WTC11 (cell line): ENCODE measurements at regions not wholly inside any gene's neighbourhood (a gene's known extent, or its start where the extent isn't known, plus 50 kb on each side); places are given as distances from the start of the nearest gene placed in this dataset.

Experiments
- ATAC-seq: fragments of 200-7000 bp; cut with Tn5 transposase; 2 replicates; pipeline ENCODE4 v1.10.0; 2021; ENCODE audit warnings: mild to moderate bottlenecking, moderate library complexity
- CTCF ChIA-PET: fragments of 300-600 bp; sonication (Branson Sonifier 250); formaldehyde crosslinking; loops from one replicate; lab custom pipeline; 2021; ENCODE audit warnings: antibody characterized with exemption; lab: Charles Lee
- POLR2A ChIA-PET: fragments of 350-600 bp; sonication (Branson Sonifier 250); formaldehyde crosslinking; loops from one replicate; lab custom pipeline; 2021; ENCODE audit warnings: antibody characterized with exemption; lab: Charles Lee
- DNase-seq: peaks from one replicate; pipeline ENCODE4 v3.0.0; 2021; ENCODE audit warnings: low spot score
- H3K27ac Mint-ChIP-seq: 2 replicates; pipeline ENCODE4 v1.8.0; 2021; ENCODE audit warnings: mixed read lengths
- H3K27me3 Mint-ChIP-seq: 2 replicates; pipeline ENCODE4 v1.8.0; 2021; ENCODE audit warnings: low read depth, mild to moderate bottlenecking, moderate library complexity, mixed read lengths
- H3K36me3 Mint-ChIP-seq: 2 replicates; pipeline ENCODE4 v1.8.0; 2021; ENCODE audit warnings: mixed read lengths
- H3K4me1 Mint-ChIP-seq: 2 replicates; pipeline ENCODE4 v1.8.0; 2022; ENCODE audit warnings: mixed read lengths
- H3K4me3 Mint-ChIP-seq: 2 replicates; pipeline ENCODE4 v1.8.0; 2021; ENCODE audit warnings: mild to moderate bottlenecking, moderate library complexity, mixed read lengths
- H3K9me3 Mint-ChIP-seq: 2 replicates; pipeline ENCODE4 v1.8.0; 2021; ENCODE audit warnings: mixed read lengths
- ATF1 ChIP-seq: sonication (generic); formaldehyde crosslinking; IDR thresholded peaks from 2 replicates; pipeline ENCODE4 v1.8.1; 2023; ENCODE audit warnings: mild to moderate bottlenecking, moderate library complexity, missing genetic modification reagents
- CREB1 ChIP-seq: sonication (generic); formaldehyde crosslinking; IDR thresholded peaks from 2 replicates; pipeline ENCODE4 v1.8.0; 2023; ENCODE audit warnings: mild to moderate bottlenecking, missing genetic modification reagents
- CREM ChIP-seq: sonication (generic); formaldehyde crosslinking; IDR thresholded peaks from 2 replicates; pipeline ENCODE4 v1.8.1; 2022; ENCODE audit warnings: mild to moderate bottlenecking, missing genetic modification reagents, moderate library complexity
- FOXJ3 ChIP-seq: sonication (generic); formaldehyde crosslinking; IDR thresholded peaks from 2 replicates; pipeline ENCODE4 v1.9.0; 2021; ENCODE audit warnings: missing genetic modification reagents, mild to moderate bottlenecking, borderline replicate concordance
- GTF2I ChIP-seq: fragments of 250-450 bp; sonication (Bioruptor Pico); conservative IDR thresholded peaks from 2 replicates; pipeline ENCODE4 v1.4.0; 2021; ENCODE audit warnings: mild to moderate bottlenecking
- MYBL2 ChIP-seq: sonication (generic); formaldehyde crosslinking; IDR thresholded peaks from 2 replicates; pipeline ENCODE4 v1.8.1; 2023; ENCODE audit warnings: mild to moderate bottlenecking, moderate library complexity, missing genetic modification reagents
- NR3C1 ChIP-seq: sonication (generic); formaldehyde crosslinking; conservative IDR thresholded peaks from 2 replicates; pipeline ENCODE4 v1.8.1; 2023; ENCODE audit warnings: low read depth, mild to moderate bottlenecking, missing genetic modification reagents
- PRRX2 ChIP-seq: fragments of 250-450 bp; sonication (Bioruptor Pico); IDR thresholded peaks from 2 replicates; pipeline ENCODE4 v1.8.0; 2021; ENCODE audit warnings: mild to moderate bottlenecking
- ZBTB21 ChIP-seq: sonication (generic); formaldehyde crosslinking; IDR thresholded peaks from 2 replicates; pipeline ENCODE4 v1.8.1; 2023; ENCODE audit warnings: mild to moderate bottlenecking, missing genetic modification reagents, borderline replicate concordance
- ZNF263 ChIP-seq: sonication (generic); formaldehyde crosslinking; IDR thresholded peaks from 2 replicates; pipeline ENCODE4 v1.8.1; 2022; ENCODE audit warnings: low read depth, mild to moderate bottlenecking, moderate library complexity, missing genetic modification reagents
- TF ChIP-seq, protein P1 (sequence below): fragments of 250-450 bp; sonication (Bioruptor Pico); IDR thresholded peaks from 2 replicates; pipeline ENCODE4 v1.9.0; 2021; ENCODE audit warnings: mild to moderate bottlenecking
- TF ChIP-seq, protein P2 (sequence below): sonication (generic); formaldehyde crosslinking; IDR thresholded peaks from 2 replicates; pipeline ENCODE4 v1.8.1; 2022; ENCODE audit warnings: mild to moderate bottlenecking, missing genetic modification reagents, moderate library complexity, borderline replicate concordance
- TF ChIP-seq, protein P3 (sequence below): sonication (generic); formaldehyde crosslinking; IDR thresholded peaks from 2 replicates; pipeline ENCODE4 v1.8.0; 2023; ENCODE audit warnings: missing genetic modification reagents, mild to moderate bottlenecking, borderline replicate concordance
- TF ChIP-seq, protein P4 (sequence below): sonication (generic); formaldehyde crosslinking; IDR thresholded peaks from 2 replicates; pipeline ENCODE4 v1.8.1; 2022; ENCODE audit warnings: mild to moderate bottlenecking, moderate library complexity, missing genetic modification reagents
- TF ChIP-seq, protein P5 (sequence below): fragments of 250-450 bp; sonication (Bioruptor Pico); IDR thresholded peaks from 2 replicates; pipeline ENCODE4 v1.9.0; 2021; ENCODE audit warnings: moderate library complexity, mild to moderate bottlenecking, inconsistent platforms, borderline replicate concordance
- TF ChIP-seq, protein P6 (sequence below): fragments of 250-450 bp; sonication (Bioruptor Pico); IDR thresholded peaks from 2 replicates; pipeline ENCODE4 v2.1.2; 2022; ENCODE audit warnings: mild to moderate bottlenecking, moderate library complexity
- TF ChIP-seq, protein P7 (sequence below): fragments of 200-600 bp; IDR thresholded peaks from 2 replicates; pipeline ENCODE4 v1.8.0; 2022; ENCODE audit warnings: antibody characterized with exemption
- TF ChIP-seq, protein P8 (sequence below): sonication (generic); formaldehyde crosslinking; IDR thresholded peaks from 2 replicates; pipeline ENCODE4 v1.8.1; 2023; ENCODE audit warnings: mild to moderate bottlenecking, missing genetic modification reagents

DNA sequence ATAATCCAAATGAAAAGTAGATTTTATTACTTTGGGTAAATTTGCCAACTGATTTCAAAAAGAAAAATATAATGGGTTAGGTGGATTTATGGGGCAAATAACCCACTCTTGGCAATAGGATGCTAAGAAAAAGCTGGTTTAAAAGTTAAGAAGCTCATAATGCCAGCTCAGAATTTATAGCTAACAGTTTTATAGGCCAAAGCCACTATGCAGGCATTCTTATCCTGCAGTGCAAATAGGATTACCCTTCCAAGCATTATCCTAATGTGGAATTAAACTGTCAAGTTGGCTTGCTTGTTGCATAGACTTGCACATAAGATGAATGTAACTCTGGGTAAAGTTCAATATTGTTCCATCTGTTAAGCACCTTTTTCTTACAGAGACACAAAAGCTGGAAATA is 703.0 kb downstream of the PCDH18 start:
- no peak overlapping the region for H3K27ac Mint-ChIP-seq
- DNase-seq: no peak
- H3K4me3 Mint-ChIP-seq: no peak overlapping the region
- TF ChIP-seq, protein P1, sequence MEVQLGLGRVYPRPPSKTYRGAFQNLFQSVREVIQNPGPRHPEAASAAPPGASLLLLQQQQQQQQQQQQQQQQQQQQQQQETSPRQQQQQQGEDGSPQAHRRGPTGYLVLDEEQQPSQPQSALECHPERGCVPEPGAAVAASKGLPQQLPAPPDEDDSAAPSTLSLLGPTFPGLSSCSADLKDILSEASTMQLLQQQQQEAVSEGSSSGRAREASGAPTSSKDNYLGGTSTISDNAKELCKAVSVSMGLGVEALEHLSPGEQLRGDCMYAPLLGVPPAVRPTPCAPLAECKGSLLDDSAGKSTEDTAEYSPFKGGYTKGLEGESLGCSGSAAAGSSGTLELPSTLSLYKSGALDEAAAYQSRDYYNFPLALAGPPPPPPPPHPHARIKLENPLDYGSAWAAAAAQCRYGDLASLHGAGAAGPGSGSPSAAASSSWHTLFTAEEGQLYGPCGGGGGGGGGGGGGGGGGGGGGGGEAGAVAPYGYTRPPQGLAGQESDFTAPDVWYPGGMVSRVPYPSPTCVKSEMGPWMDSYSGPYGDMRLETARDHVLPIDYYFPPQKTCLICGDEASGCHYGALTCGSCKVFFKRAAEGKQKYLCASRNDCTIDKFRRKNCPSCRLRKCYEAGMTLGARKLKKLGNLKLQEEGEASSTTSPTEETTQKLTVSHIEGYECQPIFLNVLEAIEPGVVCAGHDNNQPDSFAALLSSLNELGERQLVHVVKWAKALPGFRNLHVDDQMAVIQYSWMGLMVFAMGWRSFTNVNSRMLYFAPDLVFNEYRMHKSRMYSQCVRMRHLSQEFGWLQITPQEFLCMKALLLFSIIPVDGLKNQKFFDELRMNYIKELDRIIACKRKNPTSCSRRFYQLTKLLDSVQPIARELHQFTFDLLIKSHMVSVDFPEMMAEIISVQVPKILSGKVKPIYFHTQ (CRISPR knock-in tag): no peak
- TF ChIP-seq, protein P2, sequence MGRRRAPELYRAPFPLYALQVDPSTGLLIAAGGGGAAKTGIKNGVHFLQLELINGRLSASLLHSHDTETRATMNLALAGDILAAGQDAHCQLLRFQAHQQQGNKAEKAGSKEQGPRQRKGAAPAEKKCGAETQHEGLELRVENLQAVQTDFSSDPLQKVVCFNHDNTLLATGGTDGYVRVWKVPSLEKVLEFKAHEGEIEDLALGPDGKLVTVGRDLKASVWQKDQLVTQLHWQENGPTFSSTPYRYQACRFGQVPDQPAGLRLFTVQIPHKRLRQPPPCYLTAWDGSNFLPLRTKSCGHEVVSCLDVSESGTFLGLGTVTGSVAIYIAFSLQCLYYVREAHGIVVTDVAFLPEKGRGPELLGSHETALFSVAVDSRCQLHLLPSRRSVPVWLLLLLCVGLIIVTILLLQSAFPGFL (CRISPR knock-in tag): no peak
- no peak for TF ChIP-seq MYBL2 (CRISPR knock-in tag)
- TF ChIP-seq, protein P3, sequence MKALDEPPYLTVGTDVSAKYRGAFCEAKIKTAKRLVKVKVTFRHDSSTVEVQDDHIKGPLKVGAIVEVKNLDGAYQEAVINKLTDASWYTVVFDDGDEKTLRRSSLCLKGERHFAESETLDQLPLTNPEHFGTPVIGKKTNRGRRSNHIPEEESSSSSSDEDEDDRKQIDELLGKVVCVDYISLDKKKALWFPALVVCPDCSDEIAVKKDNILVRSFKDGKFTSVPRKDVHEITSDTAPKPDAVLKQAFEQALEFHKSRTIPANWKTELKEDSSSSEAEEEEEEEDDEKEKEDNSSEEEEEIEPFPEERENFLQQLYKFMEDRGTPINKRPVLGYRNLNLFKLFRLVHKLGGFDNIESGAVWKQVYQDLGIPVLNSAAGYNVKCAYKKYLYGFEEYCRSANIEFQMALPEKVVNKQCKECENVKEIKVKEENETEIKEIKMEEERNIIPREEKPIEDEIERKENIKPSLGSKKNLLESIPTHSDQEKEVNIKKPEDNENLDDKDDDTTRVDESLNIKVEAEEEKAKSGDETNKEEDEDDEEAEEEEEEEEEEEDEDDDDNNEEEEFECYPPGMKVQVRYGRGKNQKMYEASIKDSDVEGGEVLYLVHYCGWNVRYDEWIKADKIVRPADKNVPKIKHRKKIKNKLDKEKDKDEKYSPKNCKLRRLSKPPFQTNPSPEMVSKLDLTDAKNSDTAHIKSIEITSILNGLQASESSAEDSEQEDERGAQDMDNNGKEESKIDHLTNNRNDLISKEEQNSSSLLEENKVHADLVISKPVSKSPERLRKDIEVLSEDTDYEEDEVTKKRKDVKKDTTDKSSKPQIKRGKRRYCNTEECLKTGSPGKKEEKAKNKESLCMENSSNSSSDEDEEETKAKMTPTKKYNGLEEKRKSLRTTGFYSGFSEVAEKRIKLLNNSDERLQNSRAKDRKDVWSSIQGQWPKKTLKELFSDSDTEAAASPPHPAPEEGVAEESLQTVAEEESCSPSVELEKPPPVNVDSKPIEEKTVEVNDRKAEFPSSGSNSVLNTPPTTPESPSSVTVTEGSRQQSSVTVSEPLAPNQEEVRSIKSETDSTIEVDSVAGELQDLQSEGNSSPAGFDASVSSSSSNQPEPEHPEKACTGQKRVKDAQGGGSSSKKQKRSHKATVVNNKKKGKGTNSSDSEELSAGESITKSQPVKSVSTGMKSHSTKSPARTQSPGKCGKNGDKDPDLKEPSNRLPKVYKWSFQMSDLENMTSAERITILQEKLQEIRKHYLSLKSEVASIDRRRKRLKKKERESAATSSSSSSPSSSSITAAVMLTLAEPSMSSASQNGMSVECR (CRISPR knock-in tag): no peak
- no peak for TF ChIP-seq FOXJ3 (CRISPR knock-in tag)
- TF ChIP-seq GTF2I (CRISPR knock-in tag): no peak
- TF ChIP-seq, all 79 proteins: peak for 0
- ATAC-seq: no peak
- no peaks in the 10 kb centered on the region for H3K27me3 Mint-ChIP-seq
- no peaks in the 10 kb centered on the region for H3K36me3 Mint-ChIP-seq
- no peaks in the 10 kb centered on the region for H3K4me1 Mint-ChIP-seq
- ChIA-PET CTCF (no interaction called here), POLR2A (no interaction called here)
- peaks cover 7% of the 10 kb centered on the region for H3K9me3 Mint-ChIP-seq

DNA sequence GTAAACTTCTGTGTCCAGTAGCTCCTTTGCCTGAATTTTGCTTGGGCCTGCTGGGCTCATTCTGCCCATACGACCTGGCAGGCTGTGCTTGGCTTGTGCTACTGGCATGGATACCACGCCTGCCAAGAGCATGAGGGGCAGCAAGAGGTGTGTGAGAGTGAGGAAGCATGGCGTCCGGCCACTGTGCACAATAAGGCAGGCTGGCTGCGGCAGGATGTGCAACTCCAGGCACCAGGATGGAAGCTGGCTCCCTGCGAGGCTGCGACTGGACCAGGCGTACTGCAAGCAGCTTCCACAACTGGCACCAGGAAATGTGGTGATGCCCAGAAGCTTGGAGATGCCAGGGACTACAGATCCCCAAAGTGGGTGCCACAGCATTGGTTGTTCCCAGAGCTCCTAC is 709.3 kb downstream of the PCDH18 start:
- no peaks in the 10 kb centered on the region for H3K36me3 Mint-ChIP-seq
- ChIA-PET CTCF (interaction anchor here (1.3 kb wide), 1 partner anchor 41 kb away, joined by 3 read pairs; no protein-coding TSS in a partner anchor), POLR2A (no interaction called here)
- DNase-seq (no peak), ATAC-seq (no peak)
- no peaks in the 10 kb centered on the region for H3K27me3 Mint-ChIP-seq
- 0 out of 2 replicates have a peak, but pooled peaks cover 2% of the 10 kb centered on the region for H3K9me3 Mint-ChIP-seq
- H3K4me3 Mint-ChIP-seq: no peak overlapping the region
- peaks cover 3% of the 10 kb centered on the region for H3K4me1 Mint-ChIP-seq
- no peak overlapping the region for H3K27ac Mint-ChIP-seq
- TF ChIP-seq GTF2I (CRISPR knock-in tag) (no peak), CREM (no peak), ZBTB21 (CRISPR knock-in tag) (no peak), ZNF263 (CRISPR knock-in tag) (no peak), MYBL2 (CRISPR knock-in tag) (no peak), CREB1 (CRISPR knock-in tag) (no peak), NR3C1 (no peak), ATF1 (CRISPR knock-in tag) (no peak), PRRX2 (CRISPR knock-in tag) (no peak)
- TF ChIP-seq, protein P4, sequence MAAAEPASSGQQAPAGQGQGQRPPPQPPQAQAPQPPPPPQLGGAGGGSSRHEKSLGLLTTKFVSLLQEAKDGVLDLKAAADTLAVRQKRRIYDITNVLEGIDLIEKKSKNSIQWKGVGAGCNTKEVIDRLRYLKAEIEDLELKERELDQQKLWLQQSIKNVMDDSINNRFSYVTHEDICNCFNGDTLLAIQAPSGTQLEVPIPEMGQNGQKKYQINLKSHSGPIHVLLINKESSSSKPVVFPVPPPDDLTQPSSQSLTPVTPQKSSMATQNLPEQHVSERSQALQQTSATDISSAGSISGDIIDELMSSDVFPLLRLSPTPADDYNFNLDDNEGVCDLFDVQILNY (CRISPR knock-in tag): no peak
- TF ChIP-seq, protein P5, sequence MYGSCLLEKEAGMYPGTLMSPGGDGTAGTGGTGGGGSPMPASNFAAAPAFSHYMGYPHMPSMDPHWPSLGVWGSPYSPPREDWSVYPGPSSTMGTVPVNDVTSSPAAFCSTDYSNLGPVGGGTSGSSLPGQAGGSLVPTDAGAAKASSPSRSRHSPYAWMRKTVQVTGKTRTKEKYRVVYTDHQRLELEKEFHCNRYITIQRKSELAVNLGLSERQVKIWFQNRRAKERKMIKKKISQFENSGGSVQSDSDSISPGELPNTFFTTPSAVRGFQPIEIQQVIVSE (CRISPR knock-in tag): no peak
- TF ChIP-seq, protein P6, sequence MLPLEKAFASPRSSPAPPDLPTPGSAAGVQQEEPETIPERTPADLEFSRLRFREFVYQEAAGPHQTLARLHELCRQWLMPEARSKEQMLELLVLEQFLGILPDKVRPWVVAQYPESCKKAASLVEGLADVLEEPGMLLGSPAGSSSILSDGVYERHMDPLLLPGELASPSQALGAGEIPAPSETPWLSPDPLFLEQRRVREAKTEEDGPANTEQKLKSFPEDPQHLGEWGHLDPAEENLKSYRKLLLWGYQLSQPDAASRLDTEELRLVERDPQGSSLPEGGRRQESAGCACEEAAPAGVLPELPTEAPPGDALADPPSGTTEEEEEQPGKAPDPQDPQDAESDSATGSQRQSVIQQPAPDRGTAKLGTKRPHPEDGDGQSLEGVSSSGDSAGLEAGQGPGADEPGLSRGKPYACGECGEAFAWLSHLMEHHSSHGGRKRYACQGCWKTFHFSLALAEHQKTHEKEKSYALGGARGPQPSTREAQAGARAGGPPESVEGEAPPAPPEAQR (CRISPR knock-in tag): no peak
- TF ChIP-seq, protein P7, sequence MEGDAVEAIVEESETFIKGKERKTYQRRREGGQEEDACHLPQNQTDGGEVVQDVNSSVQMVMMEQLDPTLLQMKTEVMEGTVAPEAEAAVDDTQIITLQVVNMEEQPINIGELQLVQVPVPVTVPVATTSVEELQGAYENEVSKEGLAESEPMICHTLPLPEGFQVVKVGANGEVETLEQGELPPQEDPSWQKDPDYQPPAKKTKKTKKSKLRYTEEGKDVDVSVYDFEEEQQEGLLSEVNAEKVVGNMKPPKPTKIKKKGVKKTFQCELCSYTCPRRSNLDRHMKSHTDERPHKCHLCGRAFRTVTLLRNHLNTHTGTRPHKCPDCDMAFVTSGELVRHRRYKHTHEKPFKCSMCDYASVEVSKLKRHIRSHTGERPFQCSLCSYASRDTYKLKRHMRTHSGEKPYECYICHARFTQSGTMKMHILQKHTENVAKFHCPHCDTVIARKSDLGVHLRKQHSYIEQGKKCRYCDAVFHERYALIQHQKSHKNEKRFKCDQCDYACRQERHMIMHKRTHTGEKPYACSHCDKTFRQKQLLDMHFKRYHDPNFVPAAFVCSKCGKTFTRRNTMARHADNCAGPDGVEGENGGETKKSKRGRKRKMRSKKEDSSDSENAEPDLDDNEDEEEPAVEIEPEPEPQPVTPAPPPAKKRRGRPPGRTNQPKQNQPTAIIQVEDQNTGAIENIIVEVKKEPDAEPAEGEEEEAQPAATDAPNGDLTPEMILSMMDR: no peak
- TF ChIP-seq, protein P8, sequence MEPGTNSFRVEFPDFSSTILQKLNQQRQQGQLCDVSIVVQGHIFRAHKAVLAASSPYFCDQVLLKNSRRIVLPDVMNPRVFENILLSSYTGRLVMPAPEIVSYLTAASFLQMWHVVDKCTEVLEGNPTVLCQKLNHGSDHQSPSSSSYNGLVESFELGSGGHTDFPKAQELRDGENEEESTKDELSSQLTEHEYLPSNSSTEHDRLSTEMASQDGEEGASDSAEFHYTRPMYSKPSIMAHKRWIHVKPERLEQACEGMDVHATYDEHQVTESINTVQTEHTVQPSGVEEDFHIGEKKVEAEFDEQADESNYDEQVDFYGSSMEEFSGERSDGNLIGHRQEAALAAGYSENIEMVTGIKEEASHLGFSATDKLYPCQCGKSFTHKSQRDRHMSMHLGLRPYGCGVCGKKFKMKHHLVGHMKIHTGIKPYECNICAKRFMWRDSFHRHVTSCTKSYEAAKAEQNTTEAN (CRISPR knock-in tag): no peak
